ENCODE measurements at regions not wholly inside any gene's neighbourhood (a gene's known extent, or its start where the extent isn't known, plus 50 kb on each side); places are given as distances from the start of the nearest gene placed in this dataset.
A peak's percentile ranks its signal among the peaks of the same experiment; 100 is the strongest.

DNA sequence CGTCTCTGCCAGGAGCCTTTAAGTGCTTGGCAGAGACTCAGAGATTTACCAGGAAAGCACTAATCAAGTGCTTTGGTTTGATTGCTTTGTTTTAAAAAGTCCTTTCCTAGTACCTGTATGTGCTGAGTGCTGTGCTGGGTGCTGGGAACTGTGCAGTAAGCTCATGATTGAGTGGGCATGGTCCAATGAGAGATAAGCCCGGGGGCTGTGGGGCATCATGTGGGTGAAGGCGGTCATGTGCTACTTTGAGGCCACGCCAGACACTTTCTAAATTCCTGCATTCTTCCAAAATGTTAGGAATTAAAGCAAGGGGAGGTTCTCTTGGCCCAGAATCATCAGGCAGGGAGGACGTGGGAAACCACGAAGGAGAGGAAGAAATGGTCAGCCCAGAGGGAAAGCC, 109.0 kb downstream of the ACAA2 start:
- ATAC-seq: 0 out of 3 replicates have a peak, but pooled peaks have one; percentile 19
- TF ChIP-seq TCF4 (CRISPR knock-in tag; IDR thresholded peaks at IDR 0.05; ENCODE audit: borderline replicate concordance): no peak
- peak; percentile 30; the same call in 1 of the 2 replicates for TF ChIP-seq ISL1 (CRISPR knock-in tag; IDR thresholded peaks at IDR 0.05)

- TF ChIP-seq ESRRG (CRISPR knock-in tag; IDR thresholded peaks at IDR 0.05): no peak
- TF ChIP-seq SNAI2 (CRISPR knock-in tag; IDR thresholded peaks at IDR 0.05): no peak
- TF ChIP-seq ZFP3 (CRISPR knock-in tag; IDR thresholded peaks at IDR 0.05): no peak
- TF ChIP-seq RARB (CRISPR knock-in tag; IDR thresholded peaks at IDR 0.05): no peak
- no peak for TF ChIP-seq TCF4 (CRISPR knock-in tag; IDR thresholded peaks at IDR 0.05; ENCODE audit: borderline replicate concordance)
- TF ChIP-seq ZNF70 (CRISPR knock-in tag; IDR thresholded peaks at IDR 0.05): no peak
- TF ChIP-seq GLIS3 (CRISPR knock-in tag; IDR thresholded peaks at IDR 0.05): no peak
- no peak for TF ChIP-seq PATZ1 (CRISPR knock-in tag; IDR thresholded peaks at IDR 0.05; ENCODE audit: borderline replicate concordance)
- no peak for TF ChIP-seq ARNTL (CRISPR knock-in tag; IDR thresholded peaks at IDR 0.05; ENCODE audit: borderline replicate concordance, low read depth)
- TF ChIP-seq ISL1 (CRISPR knock-in tag; IDR thresholded peaks at IDR 0.05): no peak
- TF ChIP-seq ZNF8 (CRISPR knock-in tag; IDR thresholded peaks at IDR 0.05): no peak
- no peak for TF ChIP-seq ZC3H10 (CRISPR knock-in tag; IDR thresholded peaks at IDR 0.05)
- TF ChIP-seq POU6F1 (CRISPR knock-in tag; IDR thresholded peaks at IDR 0.05; ENCODE audit: borderline replicate concordance, low read depth): no peak
- TF ChIP-seq BACH2 (CRISPR knock-in tag; IDR thresholded peaks at IDR 0.05; ENCODE audit: borderline replicate concordance): no peak
- TF ChIP-seq, protein P1, sequence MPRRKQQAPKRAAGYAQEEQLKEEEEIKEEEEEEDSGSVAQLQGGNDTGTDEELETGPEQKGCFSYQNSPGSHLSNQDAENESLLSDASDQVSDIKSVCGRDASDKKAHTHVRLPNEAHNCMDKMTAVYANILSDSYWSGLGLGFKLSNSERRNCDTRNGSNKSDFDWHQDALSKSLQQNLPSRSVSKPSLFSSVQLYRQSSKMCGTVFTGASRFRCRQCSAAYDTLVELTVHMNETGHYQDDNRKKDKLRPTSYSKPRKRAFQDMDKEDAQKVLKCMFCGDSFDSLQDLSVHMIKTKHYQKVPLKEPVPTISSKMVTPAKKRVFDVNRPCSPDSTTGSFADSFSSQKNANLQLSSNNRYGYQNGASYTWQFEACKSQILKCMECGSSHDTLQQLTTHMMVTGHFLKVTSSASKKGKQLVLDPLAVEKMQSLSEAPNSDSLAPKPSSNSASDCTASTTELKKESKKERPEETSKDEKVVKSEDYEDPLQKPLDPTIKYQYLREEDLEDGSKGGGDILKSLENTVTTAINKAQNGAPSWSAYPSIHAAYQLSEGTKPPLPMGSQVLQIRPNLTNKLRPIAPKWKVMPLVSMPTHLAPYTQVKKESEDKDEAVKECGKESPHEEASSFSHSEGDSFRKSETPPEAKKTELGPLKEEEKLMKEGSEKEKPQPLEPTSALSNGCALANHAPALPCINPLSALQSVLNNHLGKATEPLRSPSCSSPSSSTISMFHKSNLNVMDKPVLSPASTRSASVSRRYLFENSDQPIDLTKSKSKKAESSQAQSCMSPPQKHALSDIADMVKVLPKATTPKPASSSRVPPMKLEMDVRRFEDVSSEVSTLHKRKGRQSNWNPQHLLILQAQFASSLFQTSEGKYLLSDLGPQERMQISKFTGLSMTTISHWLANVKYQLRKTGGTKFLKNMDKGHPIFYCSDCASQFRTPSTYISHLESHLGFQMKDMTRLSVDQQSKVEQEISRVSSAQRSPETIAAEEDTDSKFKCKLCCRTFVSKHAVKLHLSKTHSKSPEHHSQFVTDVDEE (CRISPR knock-in tag; IDR thresholded peaks at IDR 0.05): no peak
- TF ChIP-seq ZNF565 (CRISPR knock-in tag; conservative IDR thresholded peaks at IDR 0.05; ENCODE audit: low read depth): no peak
- no peak for TF ChIP-seq TOX (CRISPR knock-in tag; IDR thresholded peaks at IDR 0.05; ENCODE audit: borderline replicate concordance)
- TF ChIP-seq, protein P2, sequence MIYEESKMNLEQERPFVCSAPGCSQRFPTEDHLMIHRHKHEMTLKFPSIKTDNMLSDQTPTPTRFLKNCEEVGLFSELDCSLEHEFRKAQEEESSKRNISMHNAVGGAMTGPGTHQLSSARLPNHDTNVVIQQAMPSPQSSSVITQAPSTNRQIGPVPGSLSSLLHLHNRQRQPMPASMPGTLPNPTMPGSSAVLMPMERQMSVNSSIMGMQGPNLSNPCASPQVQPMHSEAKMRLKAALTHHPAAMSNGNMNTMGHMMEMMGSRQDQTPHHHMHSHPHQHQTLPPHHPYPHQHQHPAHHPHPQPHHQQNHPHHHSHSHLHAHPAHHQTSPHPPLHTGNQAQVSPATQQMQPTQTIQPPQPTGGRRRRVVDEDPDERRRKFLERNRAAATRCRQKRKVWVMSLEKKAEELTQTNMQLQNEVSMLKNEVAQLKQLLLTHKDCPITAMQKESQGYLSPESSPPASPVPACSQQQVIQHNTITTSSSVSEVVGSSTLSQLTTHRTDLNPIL (CRISPR knock-in tag; IDR thresholded peaks at IDR 0.05; ENCODE audit: low read depth): no peak
- no peak for TF ChIP-seq OSR1 (CRISPR knock-in tag; IDR thresholded peaks at IDR 0.05)
- ATAC-seq: no peak
Measured at GRCh38 chr18:49701190-49701589, 112.1 kb downstream of the ACAA2 start.

DNA sequence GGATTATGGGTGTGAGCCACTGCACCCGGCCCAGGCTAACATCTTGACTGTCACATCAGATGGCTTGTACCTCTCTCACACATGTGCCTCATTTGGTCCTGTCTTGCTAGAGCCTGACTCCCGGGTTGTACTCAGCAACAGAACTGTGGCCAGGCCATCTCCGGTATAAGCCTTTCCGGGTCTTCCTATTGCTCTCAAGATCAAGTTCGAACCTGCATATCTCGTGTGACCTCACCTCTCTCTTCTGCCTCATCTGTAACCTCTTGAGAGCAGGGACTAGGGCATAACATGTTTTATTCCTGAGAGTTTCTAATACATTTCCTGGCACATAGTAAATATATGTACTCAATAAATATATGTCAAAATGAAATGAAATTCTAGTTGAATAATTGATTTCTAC, 114.0 kb downstream of the ACAA2 start:
- no peak for ATAC-seq
- TF ChIP-seq ARNTL (CRISPR knock-in tag; IDR thresholded peaks at IDR 0.05; ENCODE audit: borderline replicate concordance, low read depth): no peak
- no peak for TF ChIP-seq RARB (CRISPR knock-in tag; IDR thresholded peaks at IDR 0.05)
- TF ChIP-seq, protein P3, sequence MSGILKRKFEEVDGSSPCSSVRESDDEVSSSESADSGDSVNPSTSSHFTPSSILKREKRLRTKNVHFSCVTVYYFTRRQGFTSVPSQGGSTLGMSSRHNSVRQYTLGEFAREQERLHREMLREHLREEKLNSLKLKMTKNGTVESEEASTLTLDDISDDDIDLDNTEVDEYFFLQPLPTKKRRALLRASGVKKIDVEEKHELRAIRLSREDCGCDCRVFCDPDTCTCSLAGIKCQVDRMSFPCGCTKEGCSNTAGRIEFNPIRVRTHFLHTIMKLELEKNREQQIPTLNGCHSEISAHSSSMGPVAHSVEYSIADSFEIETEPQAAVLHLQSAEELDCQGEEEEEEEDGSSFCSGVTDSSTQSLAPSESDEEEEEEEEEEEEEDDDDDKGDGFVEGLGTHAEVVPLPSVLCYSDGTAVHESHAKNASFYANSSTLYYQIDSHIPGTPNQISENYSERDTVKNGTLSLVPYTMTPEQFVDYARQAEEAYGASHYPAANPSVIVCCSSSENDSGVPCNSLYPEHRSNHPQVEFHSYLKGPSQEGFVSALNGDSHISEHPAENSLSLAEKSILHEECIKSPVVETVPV (CRISPR knock-in tag; IDR thresholded peaks at IDR 0.05): no peak
- TF ChIP-seq ZNF8 (CRISPR knock-in tag; IDR thresholded peaks at IDR 0.05): no peak
- no peak for TF ChIP-seq TOX (CRISPR knock-in tag; IDR thresholded peaks at IDR 0.05; ENCODE audit: borderline replicate concordance)
- no peak for TF ChIP-seq CSDC2 (CRISPR knock-in tag; IDR thresholded peaks at IDR 0.05)

All from SK-N-SH treated with all-trans-retinoic acid at 6 μM for 48 hours (cell line).